Karpas-422 (cell line): ENCODE measurements at regions not wholly inside any gene's neighbourhood (a gene's known extent, or its start where the extent isn't known, plus 50 kb on each side); places are given as distances from the start of the nearest gene placed in this dataset.

Source experiments
- DNase-seq: peaks from one replicate; pipeline ENCODE4 v3.0.0-alpha.2; 2015
- H2AFZ ChIP-seq: fragments of 200-600 bp; sonication (generic); 2 replicates; pipeline ENCODE4 v1.6.1; 2014; ENCODE audit warnings: antibody characterized with exemption, low read length, mixed read lengths
- H3K27ac ChIP-seq: fragments of 200-600 bp; sonication (generic); 2 replicates; pipeline ENCODE4 v1.5.1; 2014; ENCODE audit warnings: mild to moderate bottlenecking, low read length, moderate library complexity
- H3K27me3 ChIP-seq: fragments of 200-600 bp; sonication (generic); 2 replicates; pipeline ENCODE4 v1.6.1; 2014; ENCODE audit warnings: low read length, mixed read lengths
- H3K36me3 ChIP-seq: fragments of 200-600 bp; sonication (generic); 2 replicates; pipeline ENCODE4 v1.6.1; 2014; ENCODE audit warnings: low read length, mixed read lengths; ENCODE audit not compliant: insufficient read depth
- H3K4me1 ChIP-seq: fragments of 200-600 bp; sonication (generic); 2 replicates; pipeline ENCODE4 v1.6.1; 2014; ENCODE audit warnings: mild to moderate bottlenecking, low read length, mixed read lengths
- H3K4me2 ChIP-seq: fragments of 200-600 bp; sonication (generic); 2 replicates; pipeline ENCODE4 v1.6.1; 2014; ENCODE audit warnings: low read length, low read depth, mild to moderate bottlenecking; ENCODE audit not compliant: poor library complexity, severe bottlenecking
- H3K4me3 ChIP-seq: fragments of 200-600 bp; sonication (generic); 2 replicates; pipeline ENCODE4 v1.5.1; 2014; ENCODE audit warnings: mild to moderate bottlenecking, antibody characterized with exemption, low read length, mixed read lengths
- H3K79me2 ChIP-seq: fragments of 200-600 bp; sonication (generic); 2 replicates; pipeline ENCODE4 v1.6.1; 2014; ENCODE audit warnings: mild to moderate bottlenecking, low read length, mixed read lengths
- H3K9ac ChIP-seq: fragments of 200-600 bp; sonication (generic); 2 replicates; pipeline ENCODE4 v1.6.0; 2014; ENCODE audit warnings: low read length
- H3K9me2 ChIP-seq: fragments of 200-600 bp; sonication (generic), shearing (Covaris generic); replicated peaks from 2 replicates; pipeline ENCODE4 v1.6.0; 2014; ENCODE audit warnings: mild to moderate bottlenecking, low read length, moderate library complexity; ENCODE audit not compliant: insufficient read depth
- H3K9me3 ChIP-seq: fragments of 300-700, 200-600 bp; sonication (generic); 2 replicates; pipeline ENCODE4 v1.6.1; 2014; ENCODE audit warnings: low read length, mixed read lengths
- H4K20me1 ChIP-seq: fragments of 200-600 bp; sonication (generic); 2 replicates; pipeline ENCODE4 v1.6.1; 2014; ENCODE audit warnings: mild to moderate bottlenecking, antibody characterized with exemption, low read length, low read depth; ENCODE audit not compliant: insufficient read depth

- no peak overlapping the region for H3K27ac ChIP-seq
- no peaks in the 10 kb centered on the region for H4K20me1 ChIP-seq
- H3K36me3 ChIP-seq: no peaks in the 10 kb centered on the region
- no peak for DNase-seq
- H3K9ac ChIP-seq: no peak overlapping the region
- H3K9me3 ChIP-seq: peaks cover 14% of the 10 kb centered on the region
- no peak overlapping the region for H3K4me3 ChIP-seq
- no peaks in the 10 kb centered on the region for H3K79me2 ChIP-seq
- H3K27me3 ChIP-seq: no peaks in the 10 kb centered on the region
- H2AFZ ChIP-seq: no peak overlapping the region
- H3K4me1 ChIP-seq: no peaks in the 10 kb centered on the region
- no peaks in the 10 kb centered on the region for H3K9me2 ChIP-seq
- H3K4me2 ChIP-seq: no peak overlapping the region
These were observed 1745.3 kb downstream of the MRPL39 start for GRCh38 chr21:23861911-23862504.

DNA sequence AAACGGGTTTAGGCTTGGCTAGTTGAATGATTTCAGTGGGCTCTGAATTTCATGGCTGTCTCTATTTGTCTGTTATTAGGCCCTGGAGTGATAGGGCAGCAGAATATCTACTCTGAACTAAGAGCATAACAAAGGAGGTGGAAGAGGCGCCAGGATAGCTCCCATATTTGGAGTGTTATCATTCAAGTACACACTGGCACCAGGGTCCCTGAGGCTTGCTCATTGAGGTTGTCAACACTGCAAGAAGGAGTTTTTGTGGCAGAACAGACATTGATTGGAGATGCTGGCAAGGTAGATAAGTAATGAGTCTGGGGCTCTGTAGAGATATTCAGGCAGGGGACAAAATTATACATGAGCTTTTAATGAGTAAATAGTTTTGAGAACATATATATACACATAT lies 1748.4 kb downstream of the MRPL39 start:
- Histone ChIP-seq H3K27ac (no peak overlapping the region), H4K20me1 (no peaks in the 10 kb centered on the region), H3K9me3 (peaks cover 10% of the 10 kb centered on the region), H3K36me3 (no peaks in the 10 kb centered on the region), H3K4me1 (no peaks in the 10 kb centered on the region), H3K4me2 (no peak overlapping the region), H3K4me3 (no peak overlapping the region), H3K79me2 (no peaks in the 10 kb centered on the region), H2AFZ (peak overlapping the region; percentile 28; the same call in 1 of the 2 replicates), H3K27me3 (no peaks in the 10 kb centered on the region), H3K9ac (no peak overlapping the region), H3K9me2 (no peaks in the 10 kb centered on the region)
- DNase-seq: no peak

DNA sequence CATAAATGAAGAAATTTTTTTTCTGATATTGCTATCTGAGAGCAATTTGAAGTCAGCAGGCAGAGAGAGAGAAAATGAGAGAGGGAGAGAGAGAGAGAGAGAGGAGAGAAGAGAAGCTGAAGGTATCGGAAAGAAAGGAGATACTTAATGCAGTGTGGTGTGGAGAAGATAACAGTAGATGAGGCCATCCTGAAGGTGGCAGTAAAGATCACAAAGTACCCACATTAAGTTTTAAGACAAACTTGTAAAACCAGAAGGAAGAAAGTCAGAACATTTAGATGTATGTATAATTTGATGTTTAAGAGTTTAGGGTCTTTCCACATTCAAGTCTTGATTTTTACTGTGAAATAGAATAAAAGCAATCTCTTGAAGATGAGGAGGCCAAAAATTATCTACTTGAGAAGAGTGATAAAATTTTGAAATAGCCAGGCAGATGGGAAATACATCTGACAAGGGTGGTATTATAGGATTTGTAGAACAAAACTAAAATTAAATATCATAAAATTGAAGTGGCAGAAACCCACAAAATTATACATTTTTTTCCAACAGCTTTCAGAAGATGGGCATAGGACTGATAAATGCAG lies 1753.4 kb downstream of the MRPL39 start:
- peak; percentile 64 for DNase-seq
- H3K27me3 ChIP-seq: no peaks in the 10 kb centered on the region
- H3K9me3 ChIP-seq: peaks cover 3% of the 10 kb centered on the region
- no peak overlapping the region for H3K4me3 ChIP-seq
- no peak overlapping the region for H3K27ac ChIP-seq
- no peaks in the 10 kb centered on the region for H3K9me2 ChIP-seq
- no peaks in the 10 kb centered on the region for H3K4me1 ChIP-seq
- H3K36me3 ChIP-seq: no peaks in the 10 kb centered on the region
- no peaks in the 10 kb centered on the region for H4K20me1 ChIP-seq
- no peak overlapping the region for H3K9ac ChIP-seq
- H3K79me2 ChIP-seq: no peaks in the 10 kb centered on the region
- no peak overlapping the region for H2AFZ ChIP-seq
- no peak overlapping the region for H3K4me2 ChIP-seq

DNA sequence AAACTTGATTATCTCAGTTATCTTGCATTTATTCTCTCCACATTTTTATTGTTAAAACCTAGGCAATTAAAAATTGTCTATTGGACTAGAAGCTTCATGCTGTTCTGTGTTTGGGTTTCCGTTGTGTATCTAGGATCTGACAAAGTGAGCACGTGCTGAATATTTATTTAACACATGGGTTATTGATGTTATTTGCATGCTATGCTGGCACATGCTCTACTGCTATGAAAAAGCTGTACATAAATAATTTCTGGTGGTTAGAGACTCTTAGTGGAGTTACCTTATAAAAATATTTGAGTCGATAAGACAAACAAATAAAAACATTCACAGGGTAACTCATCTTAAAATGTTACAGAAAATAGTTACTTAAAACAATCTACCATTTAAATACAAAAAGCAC lies 1769.7 kb downstream of the MRPL39 start:
- Histone ChIP-seq H3K27me3 (no peaks in the 10 kb centered on the region), H2AFZ (no peak overlapping the region), H3K4me2 (no peak overlapping the region), H3K27ac (no peak overlapping the region), H3K4me1 (no peaks in the 10 kb centered on the region), H3K9me2 (no peaks in the 10 kb centered on the region), H3K4me3 (no peak overlapping the region), H3K36me3 (no peaks in the 10 kb centered on the region), H3K79me2 (no peaks in the 10 kb centered on the region), H4K20me1 (no peaks in the 10 kb centered on the region), H3K9ac (no peak overlapping the region), H3K9me3 (peaks cover 51% of the 10 kb centered on the region)
- no peak for DNase-seq

DNA sequence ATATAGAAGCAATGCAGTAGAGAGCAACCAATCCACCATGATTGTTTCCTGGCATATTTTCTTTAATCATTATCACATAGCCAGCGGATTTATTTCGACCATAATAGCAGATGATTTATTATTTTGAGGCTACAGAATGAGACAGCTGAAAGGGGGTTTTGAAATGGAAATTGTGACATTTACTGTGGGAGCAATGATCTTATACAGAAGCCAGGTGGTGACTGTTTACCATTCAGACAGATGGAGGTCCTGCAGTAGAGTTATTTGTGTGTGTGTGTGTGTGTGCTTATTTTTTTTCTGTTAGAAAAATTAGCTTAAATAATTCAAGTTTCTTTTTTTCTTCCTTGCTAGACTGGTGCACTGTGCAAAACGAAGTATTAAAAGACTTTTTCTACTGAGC lies 1784.5 kb downstream of the MRPL39 start:
- Histone ChIP-seq H4K20me1 (no peaks in the 10 kb centered on the region), H3K9me3 (peaks cover 27% of the 10 kb centered on the region), H3K27ac (no peak overlapping the region), H2AFZ (no peak overlapping the region), H3K79me2 (no peaks in the 10 kb centered on the region), H3K9me2 (no peaks in the 10 kb centered on the region), H3K4me3 (no peak overlapping the region), H3K27me3 (no peaks in the 10 kb centered on the region), H3K9ac (no peak overlapping the region), H3K4me2 (no peak overlapping the region), H3K4me1 (no peaks in the 10 kb centered on the region), H3K36me3 (no peaks in the 10 kb centered on the region)
- DNase-seq: no peak

GRCh38 chr21:23817337-23817736 lies 1789.9 kb downstream of the MRPL39 start:
- Histone ChIP-seq H2AFZ (no peak overlapping the region), H3K9ac (no peak overlapping the region), H3K4me3 (no peak overlapping the region), H3K4me1 (no peaks in the 10 kb centered on the region), H3K79me2 (no peaks in the 10 kb centered on the region), H3K27me3 (no peaks in the 10 kb centered on the region), H3K9me3 (peaks cover 17% of the 10 kb centered on the region), H3K36me3 (no peaks in the 10 kb centered on the region), H4K20me1 (no peaks in the 10 kb centered on the region), H3K4me2 (no peak overlapping the region), H3K27ac (no peak overlapping the region), H3K9me2 (no peaks in the 10 kb centered on the region)
- DNase-seq: no peak

DNA sequence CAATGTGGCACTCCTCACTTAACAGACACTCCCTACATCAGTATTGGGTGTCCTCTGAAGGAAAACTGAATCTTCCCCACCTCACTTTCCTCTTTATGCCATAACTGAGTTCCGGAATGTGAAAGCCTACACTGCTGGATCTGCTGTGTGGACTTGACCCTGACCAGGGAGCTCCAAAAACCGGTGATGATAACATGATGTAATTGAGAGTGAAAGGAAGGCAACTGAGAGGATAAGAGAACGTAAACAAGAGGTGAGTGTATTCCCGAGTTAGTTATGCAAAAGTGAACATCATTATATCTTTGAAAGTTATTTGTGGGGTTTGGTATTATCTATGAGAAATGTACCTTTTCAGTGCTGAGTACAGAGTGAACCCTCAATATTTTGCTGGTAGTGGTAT lies 1794.8 kb downstream of the MRPL39 start:
- Histone ChIP-seq H3K27me3 (no peaks in the 10 kb centered on the region), H4K20me1 (no peaks in the 10 kb centered on the region), H3K9ac (no peak overlapping the region), H3K4me1 (no peaks in the 10 kb centered on the region), H3K9me3 (peaks cover 14% of the 10 kb centered on the region), H2AFZ (no peak overlapping the region), H3K27ac (no peak overlapping the region), H3K4me3 (no peak overlapping the region), H3K36me3 (no peaks in the 10 kb centered on the region), H3K4me2 (no peak overlapping the region), H3K79me2 (no peaks in the 10 kb centered on the region), H3K9me2 (no peaks in the 10 kb centered on the region)
- DNase-seq: no peak

DNA sequence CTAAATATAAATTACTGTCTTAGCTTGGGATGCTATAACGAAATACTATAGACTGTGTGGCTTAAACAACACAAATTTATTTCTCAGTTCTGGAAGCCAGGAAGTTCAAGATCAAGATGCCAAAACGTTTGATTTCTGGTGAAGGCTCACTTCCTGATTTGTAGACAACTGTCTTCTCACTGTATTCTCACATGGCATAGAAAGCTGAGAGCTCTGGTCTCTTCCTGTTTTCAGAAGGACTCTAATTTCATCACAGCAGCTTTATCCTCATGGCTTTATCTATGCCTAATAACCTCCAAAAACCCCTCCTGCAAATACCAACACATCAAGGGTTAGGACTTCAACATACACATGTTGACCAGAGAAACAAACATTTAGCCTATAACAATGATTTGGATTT lies 1795.5 kb downstream of the MRPL39 start:
- no peak overlapping the region for H3K4me2 ChIP-seq
- H3K9me2 ChIP-seq: no peaks in the 10 kb centered on the region
- H3K36me3 ChIP-seq: no peaks in the 10 kb centered on the region
- no peaks in the 10 kb centered on the region for H4K20me1 ChIP-seq
- H3K4me3 ChIP-seq: no peak overlapping the region
- no peak for DNase-seq
- no peaks in the 10 kb centered on the region for H3K27me3 ChIP-seq
- H3K9me3 ChIP-seq: peaks cover 14% of the 10 kb centered on the region
- no peak overlapping the region for H3K9ac ChIP-seq
- H3K27ac ChIP-seq: no peak overlapping the region
- no peak overlapping the region for H2AFZ ChIP-seq
- H3K4me1 ChIP-seq: no peaks in the 10 kb centered on the region
- no peaks in the 10 kb centered on the region for H3K79me2 ChIP-seq
